Breast epithelium (tissue), 4 donors: ENCODE measurements at regions not wholly inside any gene's neighbourhood (a gene's known extent, or its start where the extent isn't known, plus 50 kb on each side); places are given as distances from the start of the nearest gene placed in this dataset.
"Not testable (repeated sequence)": the region's sequence is repeated elsewhere in the genome, so short reads cannot be mapped to it uniquely, and the experiment has no call there.

ENCODE experiments used
- DNase-seq, 2 donors: peaks; one replicate each; pipeline ENCODE4 v3.0.0-alpha.2; 2019; ENCODE audit warnings: low spot score in 2 of 2
- H3K27ac ChIP-seq, 2 donors: fragments of 200-600 bp; sonication (generic) in 1 of 2; one replicate each; pipeline ENCODE4 v1.5.1; 2016 to 2019; ENCODE audit warnings: mild to moderate bottlenecking in 1 of 2
- H3K27me3 ChIP-seq, 2 donors: fragments of 200-600 bp; sonication (generic) in 1 of 2; one replicate each; pipeline versions ENCODE4 v1.5.1 to v1.6.0; 2017 to 2019; ENCODE audit warnings: control low read depth in 1 of 2, mild to moderate bottlenecking in 1 of 2
- H3K36me3 ChIP-seq: fragments of 200-600 bp; one replicate; pipeline ENCODE4 v1.5.1; 2019
- H3K4me1 ChIP-seq, 2 donors: fragments of 200-600 bp; sonication (generic); one replicate each; pipeline ENCODE4 v1.5.1; 2016 to 2019; ENCODE audit warnings: control low read depth in 1 of 2
- H3K4me3 ChIP-seq, 3 donors: fragments of 200-600 bp; sonication (generic); 1 replicate in 2 of 3; 2 replicates in 1 of 3; pipeline ENCODE4 v1.5.1; 2016 to 2019; ENCODE audit warnings: mild to moderate bottlenecking in 3 of 3, moderate library complexity in 2 of 3
- H3K9me3 ChIP-seq, 2 donors: fragments of 200-600 bp; sonication (generic) in 1 of 2; one replicate each; pipeline ENCODE4 v1.5.1; 2016 to 2019; ENCODE audit warnings: control low read depth in 1 of 2
- POLR2A ChIP-seq: fragments of 450-650 bp; IDR thresholded peaks from one replicate; pipeline ENCODE4 v1.6.1; 2016; ENCODE audit warnings: antibody characterized with exemption, mild to moderate bottlenecking, moderate library complexity
- POLR2AphosphoS5 ChIP-seq, 3 donors: sonication (generic); formaldehyde crosslinking; IDR thresholded peaks; one replicate each; pipeline ENCODE4 v1.6.1; 2017; ENCODE audit warnings: antibody characterized with exemption in 3 of 3
- intact Hi-C: fragments of 100-400 bp; cut with DNase I; formaldehyde crosslinking; loops from one replicate; pipeline ENCODE4 v1.15.1; 2023; ENCODE audit warnings: low total_unique reads
- TF ChIP-seq, protein P1 (sequence below), 3 donors: fragments of 450-650 bp; IDR thresholded peaks; one replicate each; pipeline ENCODE4 v1.5.1; 2016 to 2017; ENCODE audit warnings: antibody characterized with exemption in 3 of 3, mild to moderate bottlenecking in 3 of 3, moderate library complexity in 3 of 3

DNA sequence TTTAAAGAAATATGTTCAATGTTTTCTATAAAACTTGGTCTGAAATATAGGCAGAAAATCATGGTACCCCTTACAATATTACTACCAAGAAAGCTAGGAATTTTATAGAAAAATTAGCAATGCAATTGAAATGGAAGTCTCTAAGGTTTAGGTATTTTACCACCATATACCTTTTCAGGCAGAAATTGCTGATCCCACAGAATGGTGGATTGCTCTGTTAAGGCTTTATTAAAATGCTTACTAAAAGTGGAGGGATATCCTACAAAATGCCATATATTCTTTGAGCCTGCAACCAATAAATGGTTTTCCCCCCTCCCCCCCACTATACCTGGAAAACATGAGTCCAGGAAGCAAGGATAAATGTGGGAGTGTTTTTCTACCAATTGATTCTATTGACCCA lies 718.1 kb upstream of the NOVA1 start:
- Histone ChIP-seq H3K4me1 (no peaks in the 10 kb centered on the region), H3K27ac (no peak overlapping the region), H3K4me3 (no peak overlapping the region), H3K27me3 (no peaks in the 10 kb centered on the region), H3K36me3 (no peaks in the 10 kb centered on the region), H3K9me3 (no peaks in the 10 kb centered on the region)
- no peak for DNase-seq
- intact Hi-C loops = loop anchor here (10.0 kb wide), 1 partner anchor 1221 kb away; no protein-coding TSS in a partner anchor
- no peak for TF ChIP-seq POLR2A
- TF ChIP-seq POLR2AphosphoS5 (IDR thresholded peaks at IDR 0.05) = no peak
- TF ChIP-seq, protein P1, sequence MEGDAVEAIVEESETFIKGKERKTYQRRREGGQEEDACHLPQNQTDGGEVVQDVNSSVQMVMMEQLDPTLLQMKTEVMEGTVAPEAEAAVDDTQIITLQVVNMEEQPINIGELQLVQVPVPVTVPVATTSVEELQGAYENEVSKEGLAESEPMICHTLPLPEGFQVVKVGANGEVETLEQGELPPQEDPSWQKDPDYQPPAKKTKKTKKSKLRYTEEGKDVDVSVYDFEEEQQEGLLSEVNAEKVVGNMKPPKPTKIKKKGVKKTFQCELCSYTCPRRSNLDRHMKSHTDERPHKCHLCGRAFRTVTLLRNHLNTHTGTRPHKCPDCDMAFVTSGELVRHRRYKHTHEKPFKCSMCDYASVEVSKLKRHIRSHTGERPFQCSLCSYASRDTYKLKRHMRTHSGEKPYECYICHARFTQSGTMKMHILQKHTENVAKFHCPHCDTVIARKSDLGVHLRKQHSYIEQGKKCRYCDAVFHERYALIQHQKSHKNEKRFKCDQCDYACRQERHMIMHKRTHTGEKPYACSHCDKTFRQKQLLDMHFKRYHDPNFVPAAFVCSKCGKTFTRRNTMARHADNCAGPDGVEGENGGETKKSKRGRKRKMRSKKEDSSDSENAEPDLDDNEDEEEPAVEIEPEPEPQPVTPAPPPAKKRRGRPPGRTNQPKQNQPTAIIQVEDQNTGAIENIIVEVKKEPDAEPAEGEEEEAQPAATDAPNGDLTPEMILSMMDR (IDR thresholded peaks at IDR 0.05) = no peak

DNA sequence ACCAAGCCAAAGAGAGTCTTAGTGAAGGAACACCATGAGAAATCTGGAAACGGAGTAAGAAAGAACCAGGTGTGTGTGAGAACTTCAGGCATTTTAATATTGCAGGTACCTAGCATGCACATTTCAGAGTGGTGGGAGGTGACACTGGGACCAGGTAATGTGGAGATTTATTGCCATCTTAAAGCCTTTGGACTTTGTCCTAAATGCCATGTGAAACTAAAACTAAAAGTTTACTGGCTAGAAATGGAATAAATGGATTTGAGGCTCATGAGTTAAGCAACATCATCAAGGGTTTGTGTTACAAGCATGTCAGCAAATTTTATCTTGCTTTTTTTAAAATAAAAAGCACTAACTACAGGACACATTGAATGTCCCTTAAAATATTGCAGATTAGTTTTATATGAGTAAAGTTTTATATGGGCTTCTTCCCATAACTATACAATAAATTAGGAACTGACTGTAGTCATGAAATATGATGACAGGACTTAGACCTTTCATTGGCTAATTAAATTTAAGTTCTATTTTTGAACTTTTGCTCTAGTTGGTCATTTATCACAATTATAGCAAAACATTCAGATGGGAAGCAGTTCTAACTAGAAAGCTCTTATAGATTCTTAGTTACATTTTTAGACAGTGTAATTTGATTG lies 721.1 kb upstream of the NOVA1 start:
- H3K4me1 ChIP-seq = no peaks in the 10 kb centered on the region
- intact Hi-C loops = loop anchor here (10.0 kb wide), 1 partner anchor 1224 kb away; no protein-coding TSS in a partner anchor
- no peak overlapping the region for H3K4me3 ChIP-seq
- H3K36me3 ChIP-seq = no peaks in the 10 kb centered on the region
- no peak overlapping the region for H3K27ac ChIP-seq
- no peaks in the 10 kb centered on the region for H3K27me3 ChIP-seq
- peaks cover 0 to under 1% of the 10 kb centered on the region in 2 donors for H3K9me3 ChIP-seq
- TF ChIP-seq POLR2AphosphoS5 (IDR thresholded peaks at IDR 0.05) (no peak), POLR2A (no peak)
- TF ChIP-seq, protein P1 (IDR thresholded peaks at IDR 0.05) = no peak
- no peak for DNase-seq

DNA sequence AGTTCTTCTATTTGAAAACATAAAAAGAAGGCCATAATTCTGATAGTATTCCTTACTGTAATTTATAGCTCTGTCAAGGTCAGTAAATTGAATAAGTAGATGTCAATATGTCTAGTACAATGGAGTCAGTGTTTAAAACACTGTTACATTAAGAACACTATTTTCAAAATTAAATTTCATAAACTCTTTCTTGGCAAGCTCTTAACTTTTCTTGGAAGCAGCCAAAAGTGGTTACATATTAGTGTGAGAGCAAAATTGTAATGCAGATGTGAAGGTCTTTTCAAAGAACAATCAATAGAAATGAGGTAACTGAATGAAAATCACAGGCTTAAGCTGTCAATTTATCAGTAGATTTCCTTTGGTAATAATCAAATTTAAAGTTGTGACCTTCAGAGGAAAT lies 722.4 kb upstream of the NOVA1 start:
- Histone ChIP-seq H3K4me3 (no peak overlapping the region), H3K27ac (no peak overlapping the region), H3K36me3 (no peaks in the 10 kb centered on the region), H3K9me3 (peaks cover 7 to 14% of the 10 kb centered on the region in 2 donors), H3K27me3 (no peaks in the 10 kb centered on the region), H3K4me1 (no peaks in the 10 kb centered on the region)
- intact Hi-C loops = no loop called here
- TF ChIP-seq, protein P1 (IDR thresholded peaks at IDR 0.05) = no peak
- TF ChIP-seq POLR2AphosphoS5 (IDR thresholded peaks at IDR 0.05) (no peak), POLR2A (no peak)
- DNase-seq = no peak

DNA sequence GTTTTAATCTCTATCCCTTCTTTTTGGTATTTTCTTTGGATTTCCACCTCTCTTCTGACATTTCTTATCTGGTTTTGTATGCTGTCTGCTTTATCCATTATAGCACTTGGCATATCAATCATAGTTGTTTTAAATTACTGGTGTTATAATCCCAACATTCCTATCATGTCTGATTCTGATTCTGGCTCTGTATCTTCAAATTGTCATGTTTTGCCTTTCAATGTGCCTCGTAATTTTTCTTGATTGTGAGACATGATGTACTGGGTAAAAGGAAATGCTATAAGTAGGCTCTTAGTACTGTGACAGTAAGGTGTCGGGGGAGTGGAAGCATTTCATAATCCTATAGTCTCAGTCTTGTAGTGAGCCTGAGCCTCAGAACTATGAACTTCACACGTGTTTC lies 729.3 kb upstream of the NOVA1 start:
- no peak overlapping the region for H3K4me3 ChIP-seq
- H3K27ac ChIP-seq = no peak overlapping the region
- H3K9me3 ChIP-seq = peaks cover 7 to 22% of the 10 kb centered on the region in 2 donors
- no peaks in the 10 kb centered on the region for H3K27me3 ChIP-seq
- TF ChIP-seq, protein P1 (IDR thresholded peaks at IDR 0.05) = no peak
- TF ChIP-seq POLR2A (no peak), POLR2AphosphoS5 (IDR thresholded peaks at IDR 0.05) (no peak)
- no peaks in the 10 kb centered on the region for H3K4me1 ChIP-seq
- intact Hi-C loops = no loop called here
- DNase-seq = no peak
- no peaks in the 10 kb centered on the region for H3K36me3 ChIP-seq

DNA sequence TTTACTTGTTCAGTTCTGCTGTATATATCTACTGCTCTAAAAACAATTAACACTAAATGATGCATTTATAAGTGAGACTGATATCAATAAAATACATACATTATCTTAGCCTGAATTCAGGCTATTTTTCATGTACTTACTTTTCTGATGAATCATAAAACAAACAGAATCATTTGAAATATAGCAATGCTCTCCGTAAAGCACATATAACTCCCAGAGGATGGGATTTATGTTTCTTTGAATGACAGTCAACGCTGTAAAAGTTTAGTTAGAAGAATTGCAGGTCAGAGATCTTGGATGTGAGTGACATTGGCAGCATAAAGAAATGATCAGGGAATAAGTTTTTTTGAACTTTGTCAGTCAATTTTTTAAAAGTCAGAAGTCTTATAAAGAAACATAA lies 740.2 kb upstream of the NOVA1 start:
- TF ChIP-seq POLR2AphosphoS5 (IDR thresholded peaks at IDR 0.05) (no peak), POLR2A (no peak)
- TF ChIP-seq, protein P1 (IDR thresholded peaks at IDR 0.05) = no peak
- intact Hi-C loops = no loop called here
- Histone ChIP-seq H3K36me3 (no peaks in the 10 kb centered on the region), H3K27ac (no peak overlapping the region), H3K4me1 (no peaks in the 10 kb centered on the region), H3K4me3 (no peak overlapping the region), H3K27me3 (no peaks in the 10 kb centered on the region), H3K9me3 (peaks cover 0 to 6% of the 10 kb centered on the region in 2 donors)
- DNase-seq = no peak

DNA sequence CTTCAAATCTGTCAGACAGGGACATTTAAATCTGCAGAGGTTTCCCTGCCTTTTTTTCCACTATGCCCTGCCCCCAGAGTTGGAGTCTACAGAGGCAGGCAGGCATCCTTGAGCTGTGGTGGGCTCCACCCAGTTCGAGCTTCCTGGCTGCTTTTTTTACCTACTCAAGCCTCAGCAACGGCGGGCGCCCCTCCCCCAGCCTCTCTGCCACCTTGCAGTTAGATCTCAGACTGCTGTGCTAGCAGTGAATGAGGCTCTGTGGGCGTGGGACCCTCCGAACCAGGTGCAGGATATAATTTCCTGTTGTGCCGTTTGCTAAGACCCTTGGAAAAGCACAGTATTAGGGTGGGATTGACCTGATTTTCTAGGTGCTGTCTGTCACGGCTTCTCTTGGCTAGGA lies 765.2 kb upstream of the NOVA1 start:
- intact Hi-C loops, H3K36me3 ChIP-seq, H3K27me3 ChIP-seq, H3K27ac ChIP-seq, H3K4me1 ChIP-seq, H3K4me3 ChIP-seq, H3K9me3 ChIP-seq, DNase-seq: not testable (repeated sequence)
